Neural cell (in vitro differentiated cells): ENCODE measurements at regions not wholly inside any gene's neighbourhood (a gene's known extent, or its start where the extent isn't known, plus 50 kb on each side); places are given as distances from the start of the nearest gene placed in this dataset.
A peak's percentile ranks its signal among the peaks of the same experiment; 100 is the strongest.

Experiments
- EP300 ChIP-seq: fragments of 450-650 bp; conservative IDR thresholded peaks from 2 replicates; pipeline ENCODE4 v1.6.1; 2014; ENCODE audit warnings: antibody characterized with exemption, mild to moderate bottlenecking, moderate library complexity; ENCODE audit not compliant: poor library complexity, severe bottlenecking
- EZH2 ChIP-seq: fragments of 200-600, 300-800 bp; shearing (Covaris generic), sonication (generic); IDR thresholded peaks from 2 replicates; pipeline ENCODE4 v1.6.1; 2014; ENCODE audit warnings: antibody characterized with exemption, low read length, borderline replicate concordance, mild to moderate bottlenecking; ENCODE audit not compliant: insufficient read depth, poor library complexity, severe bottlenecking
- MXI1 ChIP-seq: fragments of 450-650 bp; conservative IDR thresholded peaks from 2 replicates; pipeline ENCODE4 v1.6.1; 2014; ENCODE audit warnings: antibody characterized with exemption, mild to moderate bottlenecking; ENCODE audit not compliant: poor library complexity, severe bottlenecking
- POLR2AphosphoS5 ChIP-seq: IDR thresholded peaks from 2 replicates; pipeline ENCODE4 v1.6.1; 2012
- RAD21 ChIP-seq: fragments of 450-650 bp; conservative IDR thresholded peaks from 2 replicates; pipeline ENCODE4 v1.6.1; 2014; ENCODE audit warnings: antibody characterized with exemption, mild to moderate bottlenecking, moderate library complexity
- REST ChIP-seq: IDR thresholded peaks from 2 replicates; pipeline ENCODE4 v1.6.1; 2012; ENCODE audit warnings: borderline replicate concordance
- SMC3 ChIP-seq: fragments of 450-650 bp; conservative IDR thresholded peaks from 2 replicates; pipeline ENCODE4 v1.6.1; 2014; ENCODE audit warnings: antibody characterized with exemption, mild to moderate bottlenecking, moderate library complexity; ENCODE audit not compliant: poor library complexity
- TAF1 ChIP-seq: IDR thresholded peaks from 2 replicates; pipeline ENCODE4 v1.6.1; 2012; ENCODE audit warnings: low read depth
- TF ChIP-seq, protein P1 (sequence below): fragments of 450-650 bp; IDR thresholded peaks from 2 replicates; pipeline ENCODE4 v1.5.1; 2014; ENCODE audit warnings: antibody characterized with exemption, mild to moderate bottlenecking, moderate library complexity; ENCODE audit not compliant: poor library complexity, severe bottlenecking

GRCh38 chr13:22801402-22802003, 379.3 kb upstream of the SGCG start:
- TF ChIP-seq EZH2: no peak
- TF ChIP-seq, protein P1, sequence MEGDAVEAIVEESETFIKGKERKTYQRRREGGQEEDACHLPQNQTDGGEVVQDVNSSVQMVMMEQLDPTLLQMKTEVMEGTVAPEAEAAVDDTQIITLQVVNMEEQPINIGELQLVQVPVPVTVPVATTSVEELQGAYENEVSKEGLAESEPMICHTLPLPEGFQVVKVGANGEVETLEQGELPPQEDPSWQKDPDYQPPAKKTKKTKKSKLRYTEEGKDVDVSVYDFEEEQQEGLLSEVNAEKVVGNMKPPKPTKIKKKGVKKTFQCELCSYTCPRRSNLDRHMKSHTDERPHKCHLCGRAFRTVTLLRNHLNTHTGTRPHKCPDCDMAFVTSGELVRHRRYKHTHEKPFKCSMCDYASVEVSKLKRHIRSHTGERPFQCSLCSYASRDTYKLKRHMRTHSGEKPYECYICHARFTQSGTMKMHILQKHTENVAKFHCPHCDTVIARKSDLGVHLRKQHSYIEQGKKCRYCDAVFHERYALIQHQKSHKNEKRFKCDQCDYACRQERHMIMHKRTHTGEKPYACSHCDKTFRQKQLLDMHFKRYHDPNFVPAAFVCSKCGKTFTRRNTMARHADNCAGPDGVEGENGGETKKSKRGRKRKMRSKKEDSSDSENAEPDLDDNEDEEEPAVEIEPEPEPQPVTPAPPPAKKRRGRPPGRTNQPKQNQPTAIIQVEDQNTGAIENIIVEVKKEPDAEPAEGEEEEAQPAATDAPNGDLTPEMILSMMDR: peak; percentile 65
- TF ChIP-seq POLR2AphosphoS5: no peak
- no peak for TF ChIP-seq EP300
- peak; percentile 72 for TF ChIP-seq RAD21
- TF ChIP-seq TAF1: no peak
- TF ChIP-seq SMC3: peak; percentile 77
- no peak for TF ChIP-seq REST
- TF ChIP-seq MXI1: no peak
